Uterus (tissue), 2 donors: ENCODE measurements at regions not wholly inside any gene's neighbourhood (a gene's known extent, or its start where the extent isn't known, plus 50 kb on each side); places are given as distances from the start of the nearest gene placed in this dataset.

Experiments used
- CTCF ChIP-seq, 4 experiments: fragments of 200-600 bp in 2 of 4; fragments of 450-650 bp in 2 of 4; sonication (generic) in 2 of 4; IDR thresholded peaks; one replicate each; pipeline ENCODE4 v1.5.1; 2016 to 2019; ENCODE audit warnings: antibody characterized with exemption in 4 of 4, mild to moderate bottlenecking in 2 of 4, moderate library complexity in 1 of 4
- POLR2A ChIP-seq, 2 donors: fragments of 450-650 bp; IDR thresholded peaks; one replicate each; pipeline ENCODE4 v1.6.1; 2016; ENCODE audit warnings: antibody characterized with exemption in 2 of 2, mild to moderate bottlenecking in 1 of 2, moderate library complexity in 1 of 2

DNA sequence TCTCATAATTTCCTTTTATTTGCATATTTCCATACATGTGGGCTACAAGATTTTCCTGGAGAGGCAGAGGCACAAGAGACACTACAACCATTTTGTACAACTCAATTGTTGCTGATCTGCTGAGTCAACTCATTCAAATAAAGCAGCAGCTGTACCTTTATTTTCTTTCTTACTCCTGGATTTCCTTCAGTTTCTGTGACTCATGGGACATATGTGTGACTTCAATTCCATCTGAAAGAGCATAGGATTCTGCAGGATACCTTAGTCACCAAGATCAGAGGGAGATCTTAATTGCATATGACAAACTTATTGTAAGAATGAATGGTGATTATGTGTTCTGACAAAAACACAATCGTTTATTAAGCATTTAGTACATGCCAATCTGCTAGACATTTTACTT, 2219.4 kb downstream of the NCAM2 start:
- TF ChIP-seq POLR2A (IDR thresholded peaks at IDR 0.05), result no peak
- TF ChIP-seq CTCF (IDR thresholded peaks at IDR 0.05), result no peak
